HG02938 (cell line): ENCODE measurements at regions not wholly inside any gene's neighbourhood (a gene's known extent, or its start where the extent isn't known, plus 50 kb on each side); places are given as distances from the start of the nearest gene placed in this dataset.

Experiments used
- ATAC-seq: cut with Tn5 transposase; IDR thresholded peaks from one replicate; pipeline ENCODE4 v1.9.1; 2021; ENCODE audit warnings: mild to moderate bottlenecking, moderate library complexity; ENCODE audit not compliant: unreplicated experiment

DNA sequence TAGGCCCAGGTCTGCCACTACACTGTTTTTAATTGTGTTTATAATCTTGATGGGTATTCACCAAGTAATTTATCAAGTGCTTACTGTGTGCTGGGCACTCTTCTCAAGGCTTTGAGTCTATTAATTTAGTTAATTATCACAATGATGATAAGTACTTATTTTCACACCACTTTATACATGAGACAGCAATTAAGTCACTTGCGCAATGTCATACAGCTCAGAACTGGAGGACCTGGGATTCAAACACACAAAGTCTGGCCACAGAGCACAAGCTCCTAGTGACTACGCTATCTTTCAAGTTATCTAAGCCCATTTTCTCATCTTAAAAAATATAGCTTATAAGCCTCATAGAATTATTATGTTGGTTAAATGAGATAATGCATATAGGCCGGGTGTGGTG, 85.0 kb downstream of the LLPH start:
- no peak for ATAC-seq

DNA sequence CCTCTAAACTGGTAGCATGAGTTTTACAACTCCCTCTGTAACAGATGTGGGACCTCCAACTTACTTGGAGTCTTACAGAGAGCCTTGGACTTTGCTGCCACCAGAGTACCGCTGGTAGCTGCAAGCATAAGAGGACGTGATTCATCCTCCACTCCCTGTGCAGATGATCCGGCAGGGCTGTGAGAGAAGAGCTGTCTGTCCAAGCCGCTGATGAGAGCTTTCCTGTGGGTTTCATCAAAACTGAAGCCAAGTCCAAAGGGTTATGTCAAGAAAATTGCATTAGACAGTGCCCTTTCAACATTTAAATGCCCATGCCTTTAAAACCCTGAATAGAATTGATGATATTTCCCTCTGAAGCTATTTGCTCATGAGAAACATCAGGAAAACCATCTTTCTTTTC, 85.8 kb downstream of the LLPH start:
- no peak for ATAC-seq

DNA sequence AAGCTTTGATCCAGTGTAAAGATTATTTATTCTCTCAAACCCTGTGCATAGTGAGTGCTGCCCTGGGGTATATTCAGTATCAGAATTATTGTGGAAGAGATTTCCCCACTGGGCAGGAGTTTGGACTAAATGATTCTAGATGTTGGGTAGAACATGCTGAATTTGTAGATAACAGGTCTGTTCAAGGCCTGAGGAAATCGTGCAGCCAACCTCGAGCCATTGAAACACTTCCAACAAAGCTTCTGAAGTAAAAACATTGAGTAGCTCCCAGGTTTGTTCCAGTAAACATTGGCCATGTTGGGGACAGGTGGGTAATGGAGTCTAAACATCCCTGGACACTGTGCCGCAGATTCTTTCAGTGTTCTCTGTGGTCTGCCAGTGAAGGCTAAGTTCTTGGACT, 87.5 kb downstream of the LLPH start:
- no peak for ATAC-seq

DNA sequence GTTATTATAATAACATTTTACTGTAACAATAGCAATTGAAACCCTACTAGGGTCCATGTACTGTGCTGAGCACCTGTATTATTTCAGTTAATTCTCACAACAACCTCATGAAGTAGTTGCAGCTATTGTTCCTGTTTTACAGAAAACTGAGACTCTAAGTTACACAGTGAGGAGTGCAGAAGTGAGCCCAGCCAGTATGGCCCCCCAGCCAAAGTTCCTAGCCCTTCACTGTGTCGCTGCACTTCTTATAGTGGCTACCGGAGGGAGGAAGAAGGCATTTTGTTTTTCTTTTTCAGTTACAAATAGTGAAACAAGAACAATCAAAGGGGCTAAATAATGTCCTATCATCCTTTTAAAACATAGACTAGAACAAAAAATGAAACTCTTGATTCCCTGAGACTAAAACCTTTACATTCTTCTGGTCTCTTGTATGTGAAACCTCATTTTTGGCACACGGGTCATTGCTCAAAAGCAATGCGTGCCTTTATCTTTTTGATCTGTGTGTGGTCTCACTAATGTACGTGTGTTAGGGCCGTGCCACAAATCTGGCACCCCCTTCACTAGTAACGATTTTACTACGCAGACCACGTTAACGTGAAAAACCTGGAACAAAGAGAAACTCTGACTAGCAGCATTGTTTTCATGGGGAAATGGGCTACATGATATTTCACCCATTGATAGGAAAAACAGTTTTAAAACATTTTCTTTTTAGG, 88.7 kb downstream of the LLPH start:
- ATAC-seq, result no peak

DNA sequence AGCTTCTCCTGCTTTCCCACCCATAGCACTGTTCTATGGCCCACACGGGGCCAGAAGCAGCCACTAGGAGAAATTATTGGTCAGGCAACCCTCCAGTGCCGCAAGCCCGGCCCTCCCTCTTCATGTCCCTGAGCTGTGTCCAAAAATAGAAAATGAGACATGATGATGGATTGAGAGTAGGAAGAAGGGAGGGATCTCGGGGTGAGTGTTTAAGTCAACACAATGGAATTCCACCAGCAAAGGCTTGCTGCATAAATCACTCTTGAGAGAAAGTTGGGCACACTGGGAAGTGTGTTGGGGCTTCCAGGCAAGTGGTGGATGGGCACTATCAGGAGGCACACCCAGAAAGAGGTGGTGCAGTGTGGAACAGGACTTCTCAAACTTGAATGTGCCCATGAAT, 94.2 kb downstream of the LLPH start:
- no peak for ATAC-seq

DNA sequence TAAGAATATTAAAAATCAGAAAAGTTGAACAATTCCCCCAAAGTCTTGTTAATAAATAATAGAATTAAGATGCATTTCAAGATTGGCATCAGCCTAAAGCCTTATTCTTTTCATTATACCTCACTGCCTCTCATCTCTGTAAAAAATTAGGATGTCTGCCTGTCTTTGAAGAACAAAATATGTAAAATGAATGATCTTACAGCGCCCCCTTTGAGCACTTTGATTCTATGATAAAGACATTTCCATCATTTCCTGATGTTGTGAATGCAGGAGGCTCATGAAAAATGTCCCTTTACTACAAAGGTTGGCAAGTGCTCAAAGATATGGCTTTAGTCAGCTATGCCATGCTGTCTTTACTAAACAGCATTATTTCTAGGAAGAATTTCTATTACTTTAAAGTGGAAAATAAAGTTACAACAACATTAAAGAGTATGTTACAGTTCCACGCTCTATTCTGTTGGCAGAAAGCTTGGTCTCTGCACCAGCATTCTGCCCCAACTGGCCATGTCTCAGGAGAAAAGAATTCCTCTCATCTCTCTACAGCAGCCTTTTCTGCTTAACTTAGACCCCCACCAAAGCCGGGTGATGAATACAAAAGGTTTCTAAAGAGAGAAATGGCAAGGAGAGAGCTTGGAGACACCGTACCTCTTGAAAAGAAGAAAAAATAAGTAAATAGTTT, 95.1 kb downstream of the LLPH start:
- no peak for ATAC-seq

DNA sequence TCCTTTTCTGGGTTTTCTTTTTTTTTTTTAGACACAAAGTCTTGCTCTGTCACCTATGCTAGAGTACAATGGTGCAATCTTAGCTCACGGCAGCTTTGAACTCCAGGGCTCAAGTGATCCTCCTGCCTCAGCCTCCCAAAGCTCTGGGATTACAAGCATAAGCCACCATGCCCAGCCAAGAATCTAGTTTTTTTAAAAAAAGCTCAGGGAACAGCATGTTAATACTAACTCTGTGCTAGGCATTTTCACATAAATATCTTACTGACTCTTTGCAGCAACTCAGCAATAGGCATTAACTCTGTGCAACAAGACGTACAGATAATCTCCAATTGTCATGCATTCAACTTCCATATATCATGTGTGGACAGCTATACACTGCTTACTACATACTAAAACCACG, 97.4 kb downstream of the LLPH start:
- ATAC-seq, result no peak

DNA sequence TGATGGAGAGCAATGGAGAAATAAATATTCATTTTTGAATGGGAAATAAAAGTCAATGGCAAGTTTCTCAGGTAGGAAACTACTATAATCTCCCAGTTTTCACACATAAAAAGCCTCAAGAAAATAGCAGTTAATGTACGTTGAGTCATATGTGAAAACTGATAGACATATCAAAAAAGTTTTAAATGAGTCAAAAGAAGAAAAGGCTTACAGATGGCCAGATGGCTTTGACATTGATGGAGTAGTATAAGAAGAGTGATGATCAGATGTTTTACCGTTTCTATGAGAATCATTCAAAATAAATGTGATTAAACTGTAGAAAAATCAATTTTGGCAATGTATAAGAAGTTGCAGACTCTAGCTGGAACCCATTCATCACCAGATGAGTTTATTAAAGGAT, 97.8 kb downstream of the LLPH start:
- no peak for ATAC-seq

DNA sequence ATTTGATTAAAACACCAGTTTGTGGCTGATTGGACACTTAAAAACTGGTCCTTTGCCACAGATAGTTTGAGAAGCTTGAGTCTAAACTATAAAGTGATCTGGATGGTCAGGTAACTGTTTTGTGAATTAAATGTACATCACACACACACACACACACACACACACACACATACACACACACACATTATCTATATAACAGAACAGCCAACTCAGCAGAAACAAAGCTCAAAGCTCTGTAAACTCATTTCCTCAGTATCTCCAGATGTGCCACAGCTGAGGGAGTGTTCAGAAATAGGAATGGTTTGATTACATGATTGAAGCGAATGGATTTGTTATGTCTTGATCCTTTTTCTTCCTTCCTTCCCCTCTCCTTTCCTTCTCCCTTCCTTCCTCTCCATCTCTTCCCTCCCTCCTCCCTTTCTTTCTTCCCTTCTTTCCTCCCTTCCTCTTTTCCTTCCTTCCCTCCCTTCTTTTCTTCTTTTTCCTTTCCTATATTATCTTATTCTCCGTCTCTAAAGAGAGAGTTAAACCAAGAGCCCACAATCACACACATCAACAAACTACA, 100.3 kb downstream of the LLPH start:
- ATAC-seq, result no peak

DNA sequence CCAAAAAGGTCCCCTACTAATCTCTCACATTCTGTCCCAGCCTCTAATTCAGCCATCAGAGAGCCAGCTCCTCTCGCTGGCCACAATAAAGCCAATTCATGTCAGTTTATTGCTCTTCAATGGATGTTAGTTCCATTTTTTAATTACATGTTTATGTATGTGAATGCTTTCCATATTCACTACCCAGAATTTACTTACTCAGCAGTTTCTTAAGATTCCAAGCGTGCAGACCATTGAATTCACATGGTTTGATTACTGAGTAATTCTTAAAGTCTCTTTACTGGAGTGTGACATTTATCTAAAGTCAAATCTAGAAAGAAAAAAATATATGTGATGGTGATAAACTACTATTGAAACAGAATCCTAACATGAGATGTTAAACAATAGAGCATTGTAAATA, 102.2 kb downstream of the LLPH start:
- ATAC-seq, result no peak

DNA sequence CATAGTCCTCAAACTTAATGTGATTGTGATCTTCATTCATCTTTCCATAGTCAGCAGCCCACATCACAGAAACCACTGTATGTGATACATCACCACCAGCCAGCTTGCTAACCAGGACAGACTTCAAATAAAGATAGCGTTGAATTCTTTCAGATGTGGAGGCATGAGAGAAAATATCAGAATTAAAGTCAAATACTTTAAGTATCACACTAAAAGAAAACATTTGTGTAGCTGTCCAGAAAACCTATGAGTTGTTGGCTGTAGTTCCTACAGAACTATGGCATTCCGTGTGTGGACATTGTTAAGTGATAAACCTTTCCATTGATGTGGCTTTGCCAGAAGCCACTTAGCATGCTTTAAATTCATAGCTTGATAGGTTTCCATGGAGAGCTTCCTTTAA, 105.1 kb downstream of the LLPH start:
- no peak for ATAC-seq

DNA sequence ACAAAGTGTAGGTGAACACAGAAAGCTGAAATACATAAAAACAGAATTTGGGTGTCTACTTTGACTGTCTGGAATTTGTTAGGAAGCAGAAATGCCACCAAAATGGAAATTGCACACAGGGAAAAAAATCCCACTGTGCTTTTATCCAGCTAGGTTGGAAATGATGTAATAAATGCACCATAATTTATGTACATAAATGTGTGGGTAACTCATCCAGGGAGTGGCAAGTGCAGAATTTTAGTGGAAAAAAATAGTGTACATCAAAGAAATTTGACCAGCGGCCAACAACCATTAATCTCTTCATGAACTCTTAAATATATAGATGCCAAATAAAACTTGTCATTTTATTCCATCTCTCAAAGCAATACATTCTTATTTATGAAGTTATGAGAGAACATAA, 105.6 kb downstream of the LLPH start:
- no peak for ATAC-seq

DNA sequence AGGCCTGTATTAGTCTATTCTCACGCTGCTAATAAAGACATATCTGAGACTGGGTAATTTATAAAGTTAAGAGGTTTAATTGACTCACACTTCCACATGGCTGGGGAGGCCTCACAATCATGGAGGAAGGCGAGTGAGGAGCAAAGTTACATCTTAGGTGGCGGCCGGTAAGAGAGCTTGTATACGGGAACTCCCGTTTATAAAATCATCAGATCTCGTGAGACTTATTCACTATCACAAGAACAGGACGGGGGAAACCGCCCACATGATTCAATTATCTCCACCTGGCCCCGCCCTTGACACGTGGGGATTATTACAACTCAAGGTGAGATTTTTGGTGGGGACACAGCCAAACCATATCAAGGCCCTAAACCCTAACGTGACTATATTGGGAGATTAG, 110.1 kb downstream of the LLPH start:
- ATAC-seq, result no peak

DNA sequence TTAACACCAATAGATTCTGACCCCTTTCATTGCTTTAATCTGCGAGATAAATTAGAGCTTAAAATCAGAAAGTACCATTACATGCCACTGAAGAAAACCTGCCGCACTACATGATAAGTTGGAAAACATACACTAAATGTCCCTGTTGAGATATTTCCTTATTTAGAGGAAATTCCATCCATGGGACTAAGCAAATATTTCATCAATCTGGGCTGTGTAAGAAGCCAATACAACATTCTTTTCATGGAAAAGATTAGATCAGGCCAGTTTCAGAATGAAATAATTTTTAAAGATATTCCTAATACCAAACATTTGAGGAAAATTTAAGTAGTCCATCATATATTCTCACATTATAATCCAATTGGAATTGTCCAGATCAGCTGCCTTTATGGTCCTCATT, 112.8 kb downstream of the LLPH start:
- no peak for ATAC-seq
